KG1 (cell line): ENCODE measurements at regions not wholly inside any gene's neighbourhood (a gene's known extent, or its start where the extent isn't known, plus 50 kb on each side); places are given as distances from the start of the nearest gene placed in this dataset.

Experiments used
- DNase-seq: peaks from one replicate; lab custom pipeline; 2025; lab: John Stamatoyannopoulos, UW

- DNase-seq: no peak
Observed at GRCh38 chr4:19401301-19402080, 850.2 kb upstream of the SLIT2 start.

- DNase-seq: no peak
Observed at GRCh38 chr4:19400820-19401219, 850.9 kb upstream of the SLIT2 start.

GRCh38 chr4:19399001-19399400 lies 852.7 kb upstream of the SLIT2 start:
- DNase-seq: no peak

GRCh38 chr4:19386786-19387185 lies 864.9 kb upstream of the SLIT2 start:
- DNase-seq: no peak

- DNase-seq: no peak
Observed at GRCh38 chr4:19382993-19383756, 868.5 kb upstream of the SLIT2 start.

GRCh38 chr4:19381068-19381467 lies 870.6 kb upstream of the SLIT2 start:
- no peak for DNase-seq

- DNase-seq: no peak
Observed at GRCh38 chr4:19380600-19380999, 871.1 kb upstream of the SLIT2 start.

- DNase-seq: no peak
Observed at GRCh38 chr4:19379191-19379708, 872.5 kb upstream of the SLIT2 start.

- DNase-seq: no peak
Observed at GRCh38 chr4:19375931-19376330, 875.8 kb upstream of the SLIT2 start.

- DNase-seq: no peak
Observed at GRCh38 chr4:19375136-19375804, 876.4 kb upstream of the SLIT2 start.

- no peak for DNase-seq
Observed at GRCh38 chr4:19372390-19372789, 879.3 kb upstream of the SLIT2 start.

GRCh38 chr4:19368800-19369199 lies 882.9 kb upstream of the SLIT2 start:
- no peak for DNase-seq

- DNase-seq: no peak
Observed at GRCh38 chr4:19366916-19367315, 884.8 kb upstream of the SLIT2 start.

- DNase-seq: no peak
Observed at GRCh38 chr4:19358015-19358414, 893.7 kb upstream of the SLIT2 start.

- no peak for DNase-seq
Observed at GRCh38 chr4:19349416-19349815, 902.3 kb upstream of the SLIT2 start.

- DNase-seq: no peak
Observed at GRCh38 chr4:19348746-19349145, 903.0 kb upstream of the SLIT2 start.

GRCh38 chr4:19346636-19347035 lies 905.1 kb upstream of the SLIT2 start:
- no peak for DNase-seq

- DNase-seq: no peak
Observed at GRCh38 chr4:19329631-19330030, 922.1 kb upstream of the SLIT2 start.

- DNase-seq: no peak
Observed at GRCh38 chr4:19329077-19329476, 922.6 kb upstream of the SLIT2 start.

- no peak for DNase-seq
Observed at GRCh38 chr4:19327364-19327763, 924.3 kb upstream of the SLIT2 start.

- DNase-seq: no peak
Observed at GRCh38 chr4:19324184-19324583, 927.5 kb upstream of the SLIT2 start.

GRCh38 chr4:19319607-19320006 lies 932.1 kb upstream of the SLIT2 start:
- no peak for DNase-seq

GRCh38 chr4:19317377-19317776 lies 934.3 kb upstream of the SLIT2 start:
- no peak for DNase-seq
